GM19452 (cell line): ENCODE measurements at regions not wholly inside any gene's neighbourhood (a gene's known extent, or its start where the extent isn't known, plus 50 kb on each side); places are given as distances from the start of the nearest gene placed in this dataset.
"Not testable (repeated sequence)": the region's sequence is repeated elsewhere in the genome, so short reads cannot be mapped to it uniquely, and the experiment has no call there.

Experiments
- ATAC-seq: cut with Tn5 transposase; IDR thresholded peaks from one replicate; pipeline ENCODE4 v1.9.1; 2021; ENCODE audit not compliant: unreplicated experiment

DNA sequence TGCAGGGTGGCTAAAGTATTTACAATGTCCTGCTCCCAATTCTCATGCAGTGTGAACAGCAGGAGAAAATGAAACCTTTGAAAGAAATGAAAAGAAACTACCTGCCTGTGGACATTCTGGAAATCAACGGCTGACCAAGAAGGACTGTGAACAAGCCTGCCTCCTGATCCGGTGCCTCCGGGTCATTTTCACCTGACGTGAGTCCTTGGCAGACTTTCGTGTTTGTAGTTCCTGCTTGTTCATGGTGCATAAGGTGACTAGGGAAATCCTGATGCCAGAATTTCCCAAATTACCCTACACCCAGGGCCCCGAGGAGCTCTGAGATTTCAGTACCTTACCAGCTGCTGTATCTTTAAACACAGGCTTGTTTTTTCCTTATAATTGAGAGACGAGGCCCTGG, 317.5 kb downstream of the TLE1 start:
- ATAC-seq = no peak

GRCh38 chr9:81370650-81371049, 318.7 kb downstream of the TLE1 start:
- ATAC-seq = no peak

GRCh38 chr9:81370096-81370495, 319.3 kb downstream of the TLE1 start:
- no peak for ATAC-seq

DNA sequence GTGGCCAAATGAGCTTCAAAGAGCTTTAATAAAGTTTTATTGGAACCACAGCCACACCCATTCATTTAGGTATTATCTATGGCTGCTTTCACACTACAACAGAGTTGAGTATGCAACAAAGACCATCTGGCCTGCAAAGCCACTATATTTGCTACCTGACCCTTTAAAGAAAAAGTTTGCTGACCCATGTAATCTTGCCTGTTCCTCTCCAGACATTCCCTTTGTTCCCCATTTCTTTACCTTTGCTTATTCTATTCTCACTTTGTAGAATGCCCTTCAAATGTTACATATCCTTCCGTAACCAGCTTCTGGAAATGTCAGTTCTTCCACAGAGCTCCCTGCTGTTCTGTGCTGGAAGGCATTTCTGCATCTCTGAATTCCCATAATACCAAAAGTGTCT, 320.2 kb downstream of the TLE1 start:
- ATAC-seq = no peak

- no peak for ATAC-seq
These were observed 325.3 kb downstream of the TLE1 start for GRCh38 chr9:81363916-81364480.

- no peak for ATAC-seq
These were observed 328.1 kb downstream of the TLE1 start for GRCh38 chr9:81361296-81361695.

DNA sequence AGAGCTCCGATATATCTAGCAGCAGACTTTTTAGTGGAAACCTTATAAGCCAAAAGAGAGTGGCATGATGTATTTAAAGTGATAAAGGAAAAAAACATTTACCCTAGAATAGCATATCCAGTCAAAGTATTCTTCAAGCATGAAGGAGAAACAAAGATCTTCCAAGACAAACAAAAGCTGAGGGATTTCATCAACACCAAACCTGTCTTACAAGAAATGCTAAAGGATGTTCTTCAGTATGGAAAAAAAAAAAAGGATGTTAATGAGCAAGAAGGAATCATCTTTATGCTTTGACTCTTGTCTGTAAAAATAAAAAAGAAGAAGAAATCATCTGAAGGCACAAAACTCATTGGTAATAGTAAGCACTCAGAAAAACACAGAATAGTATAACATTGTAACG, 338.2 kb downstream of the TLE1 start:
- ATAC-seq = no peak

- ATAC-seq = no peak
These were observed 345.0 kb downstream of the TLE1 start for GRCh38 chr9:81344366-81344765.

DNA sequence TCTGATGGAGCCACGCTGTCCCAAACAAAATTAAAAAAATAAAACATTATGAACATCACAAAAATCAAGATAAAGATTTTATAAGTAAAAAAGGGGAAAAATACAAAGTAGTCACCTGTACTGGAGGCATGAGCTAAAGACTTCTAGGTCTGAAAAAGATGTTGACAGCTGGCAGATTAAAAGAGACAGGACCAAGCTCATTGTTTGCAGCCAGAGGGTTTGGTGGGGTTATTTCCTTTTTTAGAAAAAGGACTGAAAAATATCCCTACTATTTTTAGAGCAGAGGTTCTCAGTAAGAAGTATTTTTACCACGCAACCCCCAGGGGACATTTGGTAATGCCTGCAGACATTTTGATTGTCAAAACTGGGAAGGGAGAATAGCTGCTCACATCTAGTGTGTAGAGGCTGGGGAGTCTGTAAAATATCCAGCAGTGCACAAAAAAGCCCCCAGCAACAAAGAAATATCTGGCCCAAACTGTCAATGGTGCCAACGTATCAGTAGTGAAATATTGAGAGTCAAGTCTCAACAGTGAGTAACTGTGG, 353.4 kb downstream of the TLE1 start:
- no peak for ATAC-seq

DNA sequence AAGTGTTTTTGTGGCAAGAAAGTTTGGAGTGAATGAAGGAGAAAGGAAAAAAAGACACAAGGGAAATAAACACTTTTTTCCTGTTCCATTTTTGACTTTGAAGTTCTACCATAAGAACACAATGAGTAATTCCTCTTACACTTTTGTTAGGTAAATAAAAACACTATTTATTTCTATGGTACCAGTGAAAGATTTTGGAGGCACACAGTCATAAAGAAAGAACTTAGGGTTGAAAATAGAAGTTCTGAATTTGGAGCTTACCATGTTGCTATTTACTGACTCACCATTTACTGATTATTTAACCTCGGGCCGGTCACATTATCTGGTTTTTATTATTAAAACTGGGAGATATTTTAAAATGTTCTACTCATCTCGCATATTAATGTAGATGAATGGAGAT, 367.8 kb downstream of the TLE1 start:
- no peak for ATAC-seq

- no peak for ATAC-seq
These were observed 368.4 kb downstream of the TLE1 start for GRCh38 chr9:81320909-81321482.

DNA sequence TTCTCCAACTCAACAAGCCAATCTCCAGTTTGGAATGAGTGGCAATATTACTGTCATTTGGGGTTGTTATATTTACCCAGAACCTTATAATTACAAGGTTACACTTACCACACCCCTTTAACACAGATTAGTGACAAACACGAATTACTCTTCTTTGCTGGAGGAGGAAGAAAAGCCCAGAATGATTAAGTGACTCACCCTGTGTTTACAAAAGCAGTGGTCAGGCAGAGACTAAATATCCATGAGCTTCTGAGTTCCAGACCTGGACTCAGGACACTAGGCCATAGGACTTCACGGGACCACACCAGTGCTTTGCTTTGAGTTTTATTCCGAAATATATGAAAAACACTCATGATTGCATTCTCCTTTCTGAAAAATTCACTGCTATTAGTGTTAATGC, 370.8 kb downstream of the TLE1 start:
- ATAC-seq = no peak

GRCh38 chr9:81317939-81318338, 371.4 kb downstream of the TLE1 start:
- ATAC-seq = no peak

DNA sequence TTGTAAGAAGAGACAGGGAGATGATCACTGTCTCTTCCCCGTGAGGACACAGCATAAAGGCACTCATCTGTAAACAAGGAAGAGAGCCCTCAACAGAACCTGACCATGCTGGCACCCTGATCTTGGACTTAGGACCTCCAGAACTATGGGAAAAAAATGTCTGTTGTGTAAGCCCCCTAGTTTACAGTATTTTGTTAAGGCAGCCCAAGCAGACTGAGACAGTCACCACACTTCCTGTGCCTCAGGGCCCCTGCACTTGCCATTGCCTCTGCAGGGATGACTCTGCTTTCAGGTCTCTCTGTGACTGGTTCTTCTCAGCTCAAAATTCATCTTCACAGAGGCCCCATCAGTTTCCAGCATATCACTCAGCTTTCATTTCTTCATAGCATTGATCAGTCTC, 372.1 kb downstream of the TLE1 start:
- no peak for ATAC-seq

DNA sequence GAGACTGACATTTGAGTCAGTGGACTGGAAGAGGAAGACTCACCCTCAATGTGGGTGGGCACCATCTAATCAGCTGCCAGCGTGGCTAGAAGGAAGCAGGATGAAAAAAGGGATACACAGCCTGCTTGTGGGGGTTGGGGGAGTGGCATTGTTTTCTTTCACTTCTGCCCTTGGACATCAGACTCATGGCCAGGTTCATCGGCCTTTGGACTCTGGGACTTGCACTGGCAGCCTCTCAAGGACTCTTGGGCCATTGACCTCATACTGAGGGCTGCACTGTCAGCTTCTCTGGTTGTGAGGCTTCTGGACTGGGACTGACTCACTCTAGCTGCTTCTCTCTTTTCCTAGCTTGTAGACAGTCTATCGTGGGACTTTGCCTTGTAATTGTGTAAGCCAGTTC, 374.9 kb downstream of the TLE1 start:
- ATAC-seq = no peak

GRCh38 chr9:81313877-81314276, 375.5 kb downstream of the TLE1 start:
- no peak for ATAC-seq

DNA sequence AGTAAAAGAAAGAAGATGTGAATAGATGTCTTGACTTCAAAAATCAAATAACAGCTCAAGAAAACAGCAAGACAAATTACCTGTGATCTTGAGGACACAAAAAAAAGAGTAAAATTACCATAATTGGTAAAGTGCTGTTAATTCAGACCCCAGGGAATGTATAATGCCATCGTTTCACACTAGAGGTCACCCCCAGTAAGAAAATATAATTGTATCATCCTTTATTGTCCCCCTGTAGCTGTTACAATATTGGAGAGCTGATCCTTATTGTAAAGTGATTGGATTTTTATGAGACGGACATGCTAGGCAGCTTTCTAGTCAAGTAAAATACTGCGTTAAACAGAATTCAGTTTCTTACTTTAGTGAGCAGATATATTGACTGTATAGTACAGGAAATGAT, 377.0 kb downstream of the TLE1 start:
- ATAC-seq = no peak

DNA sequence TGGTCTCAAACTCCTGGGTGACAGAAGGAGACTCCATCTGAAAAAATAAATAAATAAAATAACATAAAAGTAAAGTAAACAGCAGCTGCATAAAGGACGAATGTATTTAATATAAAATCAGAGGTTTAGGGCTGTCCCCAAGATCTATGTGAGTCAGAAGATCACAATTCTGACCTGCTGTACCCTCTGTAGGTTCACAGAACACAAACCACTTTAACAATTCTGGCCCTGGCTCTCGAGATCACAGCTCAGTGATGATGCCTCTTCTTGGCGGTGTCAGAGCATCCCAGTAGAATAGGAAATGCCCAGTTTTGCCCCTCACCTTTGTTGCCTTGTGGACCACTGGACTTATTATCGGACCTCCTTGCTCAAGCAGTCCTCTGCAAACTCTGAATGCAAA, 380.9 kb downstream of the TLE1 start:
- no peak for ATAC-seq

- not testable (repeated sequence) for ATAC-seq
These were observed 381.6 kb downstream of the TLE1 start for GRCh38 chr9:81307791-81308190.

DNA sequence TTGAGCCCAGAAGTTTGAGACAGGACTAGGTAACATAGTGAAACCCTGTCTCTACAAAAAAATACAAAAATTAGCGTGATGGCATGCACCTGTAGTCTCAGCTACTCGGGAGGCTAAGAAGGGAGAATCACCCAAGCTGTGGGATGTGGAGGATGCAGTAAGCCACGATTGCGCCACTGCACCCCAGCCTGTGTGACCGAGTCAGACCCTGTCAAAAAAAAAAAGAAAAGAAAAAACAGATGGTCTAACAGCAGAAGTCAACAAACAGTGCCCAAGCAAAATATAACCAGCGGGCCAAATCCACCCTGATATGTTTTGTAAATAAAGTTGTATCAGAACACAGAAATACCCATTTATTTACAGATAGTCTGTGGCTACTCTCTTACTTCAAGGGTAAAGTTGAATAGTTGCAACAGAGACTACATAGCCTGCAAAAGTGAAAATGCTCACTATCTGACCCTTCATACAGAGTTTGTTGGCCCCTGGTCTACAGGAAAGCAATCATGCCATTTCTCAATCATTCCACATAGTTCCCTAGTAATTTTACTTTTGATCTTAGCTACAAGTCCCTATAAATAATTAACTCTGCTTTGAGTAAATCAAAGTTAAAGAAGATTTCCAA, 383.7 kb downstream of the TLE1 start:
- no peak for ATAC-seq

- ATAC-seq = no peak
These were observed 385.7 kb downstream of the TLE1 start for GRCh38 chr9:81303658-81304057.

GRCh38 chr9:81293651-81294050, 395.7 kb downstream of the TLE1 start:
- no peak for ATAC-seq
